GM21786 (cell line): ENCODE measurements at regions not wholly inside any gene's neighbourhood (a gene's known extent, or its start where the extent isn't known, plus 50 kb on each side); places are given as distances from the start of the nearest gene placed in this dataset.
"Not testable (repeated sequence)": the region's sequence is repeated elsewhere in the genome, so short reads cannot be mapped to it uniquely, and the experiment has no call there.

ENCODE experiments used
- ATAC-seq: cut with Tn5 transposase; IDR thresholded peaks from one replicate; pipeline ENCODE4 v1.9.1; 2021; ENCODE audit not compliant: unreplicated experiment

DNA sequence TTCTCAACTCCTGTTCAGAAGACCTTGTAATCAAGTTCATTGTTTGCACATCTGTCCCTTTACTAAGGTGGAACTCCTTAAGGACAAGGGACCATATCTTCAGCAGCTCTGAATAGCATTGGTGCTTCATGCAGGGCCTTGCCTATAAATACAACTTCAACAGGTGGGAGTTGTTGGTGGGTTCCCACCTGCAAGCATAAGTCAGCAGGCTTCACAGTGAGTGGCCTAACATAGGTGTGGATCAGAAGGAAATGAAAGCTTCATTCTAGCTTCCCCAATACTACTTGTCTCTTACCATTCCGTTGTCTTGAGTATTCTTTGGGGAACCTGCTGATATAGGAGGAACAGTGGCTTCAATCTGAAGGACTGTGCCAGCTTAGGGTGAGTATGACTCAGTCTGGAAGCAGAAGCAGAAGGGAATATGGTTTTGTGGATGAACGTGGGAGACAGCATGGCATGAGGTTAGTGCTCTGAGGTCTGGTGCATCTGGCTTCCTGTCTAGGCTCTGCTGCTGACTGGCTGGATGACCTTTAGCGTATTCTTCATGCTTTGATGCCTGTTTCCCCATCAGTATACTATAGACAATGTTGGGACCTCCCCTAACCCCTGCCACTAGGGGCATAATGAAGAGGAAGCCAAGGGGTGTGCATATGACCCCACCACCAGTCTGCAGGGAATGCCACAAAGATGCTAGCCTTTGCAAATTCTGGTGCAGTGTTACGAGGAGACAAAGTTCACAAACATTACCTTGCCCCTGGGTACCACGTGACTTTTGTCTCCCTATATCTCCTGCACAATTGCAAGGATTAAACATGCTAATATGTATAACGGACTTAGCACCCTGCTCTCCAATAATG lies 192.3 kb downstream of the PALM2AKAP2 start:
- ATAC-seq: peak; percentile 36

DNA sequence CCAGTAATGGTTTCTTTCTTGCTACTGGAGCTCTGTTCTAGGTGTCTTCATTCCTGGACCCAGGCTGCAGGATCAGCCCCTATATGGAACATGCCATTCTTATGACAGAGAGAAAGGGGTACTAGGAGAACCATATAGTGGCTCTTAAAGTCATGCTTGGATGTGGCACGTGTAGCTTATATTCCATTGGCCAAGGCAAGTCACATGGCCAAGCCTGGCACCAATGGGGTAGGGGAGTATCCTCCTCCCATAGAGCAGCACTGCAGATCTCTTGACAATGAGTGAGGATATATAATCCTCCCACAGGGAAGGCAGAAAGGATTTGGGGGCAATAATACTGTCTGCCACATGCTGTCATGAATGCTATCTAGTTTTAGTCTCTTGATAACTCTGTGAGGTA lies 193.3 kb downstream of the PALM2AKAP2 start:
- ATAC-seq: no peak

DNA sequence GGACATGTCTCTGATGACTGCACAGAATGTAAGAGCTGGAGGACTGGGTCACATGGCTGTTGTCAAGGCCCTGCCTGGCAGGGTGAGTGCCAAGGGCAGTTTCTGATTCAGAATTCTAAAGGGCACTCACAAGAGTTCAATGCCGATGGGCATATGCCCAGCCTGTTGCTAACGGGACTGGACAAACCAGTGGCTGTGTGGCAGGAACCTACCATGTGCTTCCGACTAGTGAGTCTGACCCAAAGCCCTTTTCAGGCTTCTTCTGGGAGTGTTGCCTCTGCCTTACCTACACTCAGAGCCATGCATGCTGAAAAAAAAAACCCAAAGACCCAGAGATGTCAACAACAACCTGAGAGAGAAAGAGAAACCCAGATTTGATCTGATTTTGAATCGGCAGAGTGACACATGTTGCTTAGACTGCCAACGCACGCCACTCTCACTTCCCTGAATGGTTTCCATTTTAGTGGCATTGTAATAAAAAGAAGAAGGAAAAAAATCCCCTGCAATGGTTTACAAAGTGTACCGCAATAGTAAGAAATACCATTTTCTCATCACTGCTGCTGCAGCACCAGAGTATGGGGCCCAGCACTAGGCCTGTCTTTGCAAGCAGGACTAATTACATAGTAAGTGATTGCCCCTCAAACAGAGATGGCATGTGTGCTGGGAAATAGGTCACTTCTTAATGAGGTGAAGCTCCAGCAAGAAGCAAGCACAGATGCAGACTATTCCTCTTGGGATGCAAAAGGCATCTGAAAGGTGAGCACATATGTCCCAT lies 194.3 kb downstream of the PALM2AKAP2 start:
- peak; percentile 70 for ATAC-seq

DNA sequence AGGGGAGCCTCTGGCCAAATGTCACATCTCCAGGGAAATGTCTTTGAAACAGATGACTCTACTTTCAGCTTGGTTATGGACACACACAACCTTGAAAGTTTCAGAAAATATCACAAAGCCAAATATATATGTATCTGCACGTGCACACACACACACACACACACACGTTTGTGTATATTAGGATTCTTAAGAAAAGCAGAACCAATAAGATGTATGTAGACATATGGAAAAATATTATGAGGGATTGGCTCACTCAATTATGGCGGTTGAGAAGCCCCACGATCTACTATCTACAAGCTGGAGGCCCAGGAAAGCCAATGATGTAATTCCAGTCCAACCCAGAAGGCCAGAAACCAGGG lies 194.9 kb downstream of the PALM2AKAP2 start:
- peak; percentile 1 for ATAC-seq

DNA sequence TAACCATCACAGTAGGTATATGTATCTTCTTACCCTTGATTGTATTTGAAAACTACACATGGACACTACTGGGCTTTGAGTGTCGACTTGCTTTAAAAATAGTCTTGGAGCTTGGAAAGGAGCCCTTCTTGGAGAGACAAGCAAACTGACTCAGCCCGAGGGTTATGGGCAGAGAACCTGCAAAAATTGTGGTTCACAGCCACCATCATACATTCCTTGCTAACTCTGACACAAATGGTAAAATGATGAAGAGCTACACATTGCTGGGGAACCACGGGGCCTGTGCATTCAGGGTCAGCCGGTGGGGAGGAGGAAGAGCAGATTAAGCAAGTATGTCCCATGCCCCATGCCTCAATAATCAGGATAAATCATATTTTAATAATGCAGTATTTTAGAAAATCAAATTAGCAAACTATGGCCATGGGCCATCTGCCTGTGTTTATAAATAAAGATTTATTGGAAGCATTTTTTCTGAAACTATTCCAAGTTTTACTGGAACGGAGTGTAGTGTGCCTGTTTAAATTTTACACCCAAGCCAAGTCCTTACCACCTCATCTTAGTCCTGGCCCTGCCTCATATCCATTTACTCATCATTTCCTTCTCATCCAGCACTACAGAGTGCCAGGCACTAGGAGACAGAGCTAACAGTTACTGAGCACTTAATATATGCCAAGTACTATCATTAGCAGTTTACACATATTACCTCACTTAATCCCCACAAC lies 195.7 kb downstream of the PALM2AKAP2 start:
- ATAC-seq: no peak

DNA sequence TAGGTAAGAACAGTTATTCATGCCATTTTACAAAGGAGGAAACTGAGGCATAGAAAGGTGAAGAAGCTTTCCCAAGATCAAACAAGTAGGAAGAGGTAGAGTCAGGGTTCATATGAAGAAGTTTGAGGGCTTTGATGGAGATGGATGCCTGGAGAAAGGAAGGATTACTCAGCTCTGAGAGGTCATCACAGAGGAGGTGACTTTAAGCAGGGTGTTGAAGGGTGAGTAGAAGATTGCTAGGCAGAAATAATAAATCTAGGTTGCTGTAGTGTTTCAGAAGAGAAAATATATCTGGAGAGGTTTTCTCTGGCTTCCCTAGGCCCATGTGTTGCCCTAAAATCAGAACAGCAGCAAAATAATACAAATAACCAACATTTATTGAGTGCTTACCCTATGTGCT lies 196.3 kb downstream of the PALM2AKAP2 start:
- ATAC-seq: no peak

DNA sequence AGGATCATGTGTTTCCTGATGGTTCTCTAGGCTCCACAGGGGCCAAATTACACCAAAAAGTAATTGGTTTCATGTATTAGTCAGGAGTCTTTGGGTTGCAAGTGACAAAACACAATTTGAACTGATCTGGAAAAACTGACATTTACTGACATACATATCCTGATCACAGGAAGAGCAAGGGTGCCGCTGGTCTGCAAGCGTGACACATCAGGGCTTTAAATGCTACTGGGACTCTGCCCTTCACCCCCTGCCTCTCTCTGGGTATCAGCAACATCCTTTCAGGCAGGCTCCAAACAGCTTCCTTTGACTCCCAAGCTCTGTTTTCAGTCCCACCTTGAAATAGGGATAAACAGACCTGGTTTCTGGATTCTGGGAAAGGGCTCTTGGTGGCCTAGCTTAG lies 197.5 kb downstream of the PALM2AKAP2 start:
- ATAC-seq: no peak

DNA sequence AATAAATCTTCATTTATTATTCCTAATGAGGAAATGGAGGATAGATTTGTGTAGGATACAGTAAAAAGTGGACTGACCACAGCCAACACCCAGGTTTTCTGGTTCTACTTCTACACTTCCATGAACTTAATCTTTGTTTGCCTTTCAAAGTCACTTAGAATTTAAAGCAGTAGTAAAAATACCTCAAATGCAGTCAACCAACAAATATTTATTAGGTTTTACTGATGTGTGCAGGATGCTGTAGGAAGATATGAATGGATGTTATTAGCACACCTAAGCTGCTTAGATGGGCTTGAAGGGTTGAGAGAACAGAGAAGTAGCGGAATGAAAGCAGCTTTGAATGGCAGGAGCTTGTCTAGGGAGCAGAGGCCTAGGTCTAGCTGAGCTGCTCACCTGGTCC lies 201.1 kb downstream of the PALM2AKAP2 start:
- no peak for ATAC-seq

DNA sequence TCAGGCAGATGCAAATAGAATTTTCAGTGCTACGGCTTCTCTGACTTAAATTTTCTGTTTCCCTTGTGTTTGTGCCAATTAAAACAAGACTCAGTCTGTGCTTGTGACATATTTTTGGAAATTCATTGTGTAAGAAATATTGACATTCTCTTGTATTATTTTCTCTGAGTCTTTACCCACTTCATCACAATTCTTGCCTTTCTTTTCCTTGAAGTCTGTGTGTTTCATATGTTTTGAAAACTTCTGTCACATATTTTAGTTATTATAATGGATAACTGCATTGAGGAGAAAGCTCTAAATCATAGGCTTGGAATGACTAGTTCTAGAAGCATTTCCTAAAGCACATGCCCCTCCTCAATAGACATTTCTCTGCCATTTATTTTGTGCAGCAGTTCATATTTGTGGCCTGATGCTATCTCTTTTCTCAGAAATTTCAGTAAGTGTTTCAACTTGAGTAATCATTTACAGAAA lies 206.6 kb downstream of the PALM2AKAP2 start:
- ATAC-seq: no peak

DNA sequence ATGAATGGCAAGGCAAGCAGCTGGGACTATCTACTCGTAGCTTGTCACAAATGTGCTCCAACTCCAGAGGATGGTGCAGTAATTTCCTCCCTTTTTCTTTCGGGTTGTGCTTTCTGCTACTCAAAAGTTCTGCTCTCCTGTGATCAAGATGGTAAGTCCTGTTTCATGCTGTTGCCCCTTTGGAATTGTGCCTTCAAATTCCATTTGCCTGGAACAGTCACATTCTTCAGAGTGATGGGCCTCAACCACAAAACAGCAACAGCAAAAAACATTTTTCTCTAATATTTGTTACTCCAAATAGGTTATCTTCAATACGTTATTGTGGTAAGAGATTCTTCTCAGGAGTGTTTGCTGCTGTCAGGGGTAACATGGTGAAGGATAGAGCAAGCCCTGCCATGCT lies 209.3 kb downstream of the PALM2AKAP2 start:
- ATAC-seq: no peak

DNA sequence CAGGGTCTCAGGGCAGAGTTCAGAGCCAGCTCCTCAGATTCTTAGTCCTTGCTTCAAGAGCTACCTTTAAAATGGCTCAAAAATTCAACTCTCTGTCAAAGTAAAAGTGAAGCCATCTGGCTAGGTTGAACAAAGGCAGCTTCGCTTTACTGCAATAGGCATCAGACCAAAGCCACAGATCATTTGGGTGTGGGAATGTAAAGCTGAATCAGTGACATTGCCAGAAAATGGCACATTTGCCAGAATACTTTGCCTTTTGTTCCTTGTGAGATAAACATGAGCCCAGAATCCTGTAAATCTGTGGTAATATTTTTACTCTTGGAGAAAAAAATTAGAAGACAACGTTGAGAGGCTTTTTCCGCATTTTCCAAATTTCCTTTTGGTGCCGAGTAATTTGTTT lies 210.5 kb downstream of the PALM2AKAP2 start:
- ATAC-seq: no peak

DNA sequence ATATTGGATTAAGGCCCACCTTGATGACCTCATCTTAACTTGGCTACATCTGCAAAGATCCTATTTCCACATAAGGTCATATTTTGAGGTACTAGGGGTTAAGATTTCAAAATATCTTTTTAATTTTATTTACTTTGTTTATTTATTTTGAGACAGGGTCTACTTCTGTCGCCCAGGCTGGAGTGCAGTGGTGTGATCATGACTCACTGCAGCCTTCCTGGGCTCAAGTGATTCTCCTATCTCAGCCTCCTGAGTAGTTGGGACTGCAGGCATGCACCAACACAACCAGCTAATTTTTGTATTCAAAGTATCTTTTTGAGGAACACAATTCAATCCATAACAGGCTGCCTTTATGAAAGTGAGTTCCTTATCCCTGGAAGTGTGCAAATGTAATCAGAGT lies 212.3 kb downstream of the PALM2AKAP2 start:
- ATAC-seq: no peak

DNA sequence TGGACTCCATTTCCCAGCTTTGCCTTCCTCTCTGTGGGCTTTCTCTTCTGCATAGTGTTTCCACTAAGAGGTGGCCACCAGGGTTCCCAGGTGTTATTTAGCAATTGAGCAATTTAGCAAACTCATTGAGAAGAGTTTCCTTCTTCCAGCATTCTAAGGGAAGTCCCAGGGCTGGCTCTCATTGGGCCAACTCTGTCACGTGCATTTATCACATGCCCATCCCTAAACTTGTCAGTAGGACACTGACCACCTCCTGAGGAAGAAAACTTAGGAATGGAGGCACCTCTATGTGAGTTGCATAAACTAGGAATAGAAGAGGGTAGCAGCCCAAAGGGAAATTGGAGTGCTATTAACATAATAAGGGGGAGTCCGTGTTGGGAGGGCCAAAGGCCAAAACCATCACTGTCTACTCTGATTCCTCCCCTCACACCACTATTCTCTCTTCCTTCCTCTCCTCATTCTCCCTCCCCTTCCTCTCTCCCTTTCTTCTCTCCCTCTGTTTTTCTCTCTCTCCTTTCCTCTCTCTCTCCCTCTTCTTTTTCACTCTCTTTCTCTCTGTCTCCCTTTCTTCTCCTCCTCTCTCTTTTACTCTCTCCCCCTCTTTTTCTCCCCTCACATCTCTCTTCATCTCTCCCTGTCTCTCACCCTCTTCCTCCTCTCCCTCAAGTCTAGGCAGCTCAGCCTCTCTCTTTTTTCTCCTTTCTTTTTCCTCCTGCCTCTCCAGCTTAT lies 213.4 kb downstream of the PALM2AKAP2 start:
- no peak for ATAC-seq

DNA sequence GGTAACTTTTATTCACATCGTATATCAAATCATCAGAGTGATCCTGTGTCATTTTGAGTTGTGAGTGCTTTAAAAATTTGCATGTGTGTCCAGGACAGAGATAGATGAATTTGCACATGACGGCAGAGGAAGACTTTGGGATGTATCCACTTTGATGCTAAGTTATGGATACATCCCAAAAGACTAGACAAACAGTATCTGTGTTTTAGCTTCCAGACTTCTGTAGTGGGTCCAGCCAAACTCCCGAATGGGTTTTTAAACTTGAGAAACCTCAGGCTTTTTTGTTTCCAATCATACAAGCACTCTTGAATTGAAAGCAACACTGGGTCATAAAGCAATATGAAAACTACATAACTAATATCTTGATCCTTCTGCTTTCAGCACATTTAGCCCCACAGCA lies 213.8 kb downstream of the C9orf152 start:
- ATAC-seq: no peak

DNA sequence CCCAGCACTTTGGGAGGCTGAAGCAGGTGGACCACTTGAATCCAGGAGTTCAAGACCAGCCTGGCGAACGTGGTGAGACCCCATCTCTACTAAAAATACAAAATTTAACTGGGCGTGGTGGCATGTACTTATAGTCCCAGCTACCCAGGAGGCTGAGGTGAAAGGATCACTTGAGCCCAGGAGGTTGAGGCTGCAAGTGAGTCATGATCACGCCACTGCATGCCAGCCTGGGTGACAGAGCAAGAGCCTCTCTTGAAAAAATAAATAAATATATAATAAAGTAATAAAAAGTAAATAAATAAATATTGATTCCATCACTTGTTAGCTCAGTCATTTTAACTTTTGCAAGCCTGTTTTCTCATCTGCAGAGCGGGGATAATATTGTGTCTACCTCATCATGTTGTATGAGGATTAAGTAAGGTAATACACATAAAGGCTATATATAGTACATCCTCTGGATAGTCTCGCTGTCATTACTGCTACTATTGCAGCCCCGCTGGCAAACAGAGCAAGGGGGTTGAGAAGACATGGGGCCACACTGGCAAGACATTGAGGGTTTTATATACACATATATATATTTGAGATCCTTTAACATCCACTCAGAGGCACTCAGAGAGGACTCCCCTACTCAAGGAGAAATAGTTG lies 210.9 kb downstream of the C9orf152 start:
- no peak for ATAC-seq

DNA sequence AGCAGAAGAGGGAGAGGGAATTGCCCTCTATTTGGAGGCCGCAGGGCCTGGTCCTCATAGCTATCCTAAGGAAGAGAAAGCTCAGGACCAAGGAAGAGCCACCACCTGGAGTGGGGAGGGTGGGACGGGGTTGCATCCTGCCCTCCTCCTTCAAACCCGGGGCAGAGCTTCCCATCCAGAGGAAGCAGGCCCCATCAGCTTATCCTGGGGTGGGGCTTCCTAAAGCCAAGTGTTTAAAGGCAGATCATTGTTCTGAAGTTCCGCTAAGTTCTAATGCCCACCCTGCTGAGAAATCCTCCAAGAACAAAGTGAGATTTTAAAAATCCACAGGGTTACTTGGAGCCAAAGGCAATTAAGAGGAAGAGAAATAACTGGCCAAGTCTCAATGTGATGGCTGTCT lies 210.3 kb downstream of the C9orf152 start:
- ATAC-seq: no peak

DNA sequence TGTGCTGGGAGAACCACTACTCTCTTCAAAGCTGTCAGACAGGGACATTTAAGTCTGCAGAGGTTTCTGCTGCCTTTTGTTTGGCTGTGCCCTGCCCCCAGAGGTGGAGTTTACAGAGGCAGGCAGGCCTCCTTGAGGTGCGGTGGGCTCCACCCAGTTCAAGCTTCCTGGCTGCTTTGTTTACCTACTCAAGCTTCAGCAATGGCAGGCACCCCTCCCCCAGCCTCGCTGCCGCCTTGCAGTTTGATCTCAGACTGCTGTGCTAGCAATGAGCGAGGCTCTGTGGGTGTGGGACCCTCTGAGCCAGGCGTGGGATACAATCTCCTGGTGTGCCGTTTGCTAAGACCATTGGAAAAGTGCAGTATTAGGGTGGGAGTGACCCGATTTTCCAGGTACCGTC lies 202.4 kb downstream of the C9orf152 start:
- not testable (repeated sequence) for ATAC-seq

DNA sequence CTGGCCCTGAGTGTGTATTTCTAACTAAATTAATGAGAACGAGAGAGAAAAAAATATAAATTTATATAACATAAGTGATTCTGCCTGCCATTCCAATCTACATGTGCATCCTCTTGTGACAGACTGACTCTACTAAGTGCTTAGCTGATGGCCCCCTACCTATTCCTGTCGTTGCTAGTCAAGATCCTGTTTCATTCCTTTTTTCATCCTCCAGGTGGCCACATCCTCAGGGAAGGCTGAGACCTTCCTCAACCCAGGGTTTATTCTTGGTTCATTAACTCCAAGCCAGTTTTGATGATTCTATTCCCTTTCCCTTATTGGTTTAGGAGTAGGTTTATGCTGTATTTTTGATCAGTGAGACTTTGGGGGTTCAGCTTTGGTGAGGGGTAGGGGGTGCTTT lies 201.3 kb downstream of the C9orf152 start:
- no peak for ATAC-seq

DNA sequence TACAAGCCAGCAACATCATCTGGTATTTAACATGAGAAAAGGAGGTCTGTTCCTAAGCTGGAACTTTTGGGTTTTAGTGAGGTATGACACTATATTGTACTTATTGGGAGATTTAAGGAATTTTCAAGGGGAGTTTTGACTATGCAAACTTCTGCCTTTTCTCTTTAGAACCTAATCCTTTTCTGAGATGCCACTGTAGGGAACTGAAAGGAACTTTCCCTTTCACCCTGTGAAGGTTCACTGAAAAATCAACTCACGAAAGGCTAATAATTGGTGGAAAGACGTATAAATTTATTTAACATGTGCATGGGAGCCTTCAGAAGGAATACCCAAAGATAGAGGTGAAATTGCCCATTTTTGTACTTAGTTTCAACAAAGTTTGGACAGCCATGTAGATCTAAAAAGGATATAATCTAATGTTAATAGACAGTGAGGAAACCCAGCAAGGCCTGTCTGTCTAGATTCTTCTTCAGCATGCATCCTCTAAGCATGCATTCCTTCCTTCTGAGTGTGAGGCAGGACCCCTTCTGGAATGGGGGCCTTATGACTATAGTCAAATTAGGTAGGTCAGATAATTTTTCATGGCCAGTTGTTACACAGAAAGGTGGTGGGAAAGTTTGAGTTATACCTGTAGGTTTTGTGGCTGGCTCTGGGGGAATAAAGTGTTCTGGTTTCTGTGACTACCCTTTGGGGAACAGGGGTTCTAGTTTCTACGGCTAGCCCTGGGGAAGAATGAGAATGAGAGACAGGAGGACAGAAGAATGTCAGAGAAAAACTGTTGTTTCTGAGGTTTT lies 200.3 kb downstream of the C9orf152 start:
- peak; percentile 78 for ATAC-seq

DNA sequence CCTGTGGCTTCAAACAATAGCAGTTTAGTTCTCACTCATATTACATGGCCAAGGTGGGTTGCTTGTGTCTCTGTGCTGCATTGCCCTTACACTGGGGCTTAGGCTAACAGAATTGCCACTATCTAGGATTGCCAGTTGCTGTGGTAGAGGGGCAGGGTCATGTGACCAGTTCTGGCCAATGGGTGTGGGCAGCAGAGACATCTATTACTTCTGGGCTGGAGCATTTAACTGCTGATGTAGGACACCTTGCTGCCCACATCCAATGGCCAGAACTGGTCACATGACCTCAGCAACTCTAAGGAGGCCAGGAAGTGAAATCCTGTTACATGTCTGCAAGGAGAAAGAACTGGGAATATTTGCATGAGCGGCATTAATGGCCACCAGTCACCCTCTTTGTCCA lies 199.3 kb downstream of the C9orf152 start:
- no peak for ATAC-seq
